GM23248 (cell line): ENCODE measurements at regions not wholly inside any gene's neighbourhood (a gene's known extent, or its start where the extent isn't known, plus 50 kb on each side); places are given as distances from the start of the nearest gene placed in this dataset.

ENCODE experiments used
- EZH2 ChIP-seq: fragments of 200-600 bp; sonication (generic); IDR thresholded peaks from 2 replicates; pipeline ENCODE4 v1.6.1; 2018; ENCODE audit warnings: antibody characterized with exemption, mild to moderate bottlenecking; ENCODE audit not compliant: insufficient read depth, poor library complexity, severe bottlenecking
- EZH2phosphoT487 ChIP-seq: fragments of 200-600 bp; sonication (generic); IDR thresholded peaks from 2 replicates; pipeline ENCODE4 v1.6.1; 2018; ENCODE audit warnings: antibody characterized with exemption, moderate library complexity, mild to moderate bottlenecking, low read depth; ENCODE audit not compliant: insufficient read depth

DNA sequence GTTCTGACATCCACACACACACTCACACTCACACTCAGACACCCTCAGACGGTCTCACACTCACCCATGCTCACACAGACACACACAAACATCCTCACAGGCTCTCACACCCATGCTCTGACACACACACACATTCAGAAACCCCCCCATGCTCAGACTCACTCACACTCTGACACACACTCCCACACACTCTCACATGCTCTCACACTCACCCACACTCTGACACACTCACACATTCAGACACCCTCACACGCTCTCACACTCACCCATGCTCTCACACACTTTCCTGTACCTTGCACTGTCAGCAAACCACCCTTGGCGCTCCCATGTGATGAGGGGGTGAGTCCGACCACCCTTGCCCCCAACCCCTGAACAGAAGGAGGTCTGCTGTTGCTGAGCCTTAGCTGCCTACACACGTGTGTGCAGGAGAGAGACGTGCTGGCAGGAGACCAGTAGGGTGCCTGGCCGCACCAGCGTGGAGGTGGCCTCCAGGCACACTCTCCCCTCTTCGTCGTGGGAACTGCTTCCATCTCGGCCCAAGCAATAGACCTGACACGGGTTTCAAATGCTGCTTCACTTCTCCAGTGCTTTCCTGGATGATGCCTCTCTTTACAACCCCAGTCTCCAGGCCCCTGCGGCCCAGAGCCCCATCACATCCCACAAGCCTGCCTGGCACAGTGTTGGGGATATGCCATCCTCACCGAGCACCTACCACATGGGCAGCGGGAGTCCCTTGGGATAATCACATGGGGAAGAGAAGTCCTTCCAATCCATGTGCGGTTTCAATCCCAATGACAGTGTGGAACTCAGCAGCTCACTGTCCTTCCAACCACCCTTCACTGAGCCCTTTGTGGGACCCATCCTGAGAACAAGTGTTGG lies 267.8 kb upstream of the FOXF1 start:
- TF ChIP-seq EZH2: no peak
- TF ChIP-seq EZH2phosphoT487: no peak
